ENCODE measurements at regions not wholly inside any gene's neighbourhood (a gene's known extent, or its start where the extent isn't known, plus 50 kb on each side); places are given as distances from the start of the nearest gene placed in this dataset.

DNA sequence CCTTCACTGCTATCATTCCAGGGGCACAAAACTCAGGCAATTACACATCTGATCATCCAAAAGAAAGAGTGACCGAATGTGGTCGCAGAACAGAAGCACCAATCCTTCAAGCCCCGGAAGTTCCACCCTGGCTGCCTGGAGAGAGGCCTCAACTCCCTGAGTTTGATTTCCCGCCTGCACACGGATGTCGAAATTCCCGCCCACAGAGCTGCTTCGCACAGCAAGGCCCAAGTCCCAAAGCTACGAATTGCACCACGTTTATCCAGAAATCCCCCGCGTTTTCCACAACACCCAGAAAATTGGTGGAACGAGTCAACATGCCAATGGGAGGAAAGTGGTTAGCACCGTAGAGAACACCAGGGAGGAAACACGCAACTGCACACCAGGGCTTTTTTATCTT, 445.4 kb downstream of the EIPR1 start:
- Histone ChIP-seq H3K4me1 (ENCODE audit: control insufficient read depth in 1 of 2, insufficient read depth in 2 of 2, low read depth in 1 of 2, low read length in 1 of 2) (peaks cover 0 to 20% of the 10 kb centered on the region in 2 experiments; a peak in 1 of 4 replicates), H3K79me2 (ENCODE audit: insufficient read depth) (no peaks in the 10 kb centered on the region), H3K27me3 (ENCODE audit: insufficient read depth) (no peaks in the 10 kb centered on the region), H2AFZ (ENCODE audit: low read depth) (no peak overlapping the region), H3K27ac (ENCODE audit: low read depth in 2 of 2, low read length in 1 of 2) (peak overlapping the region in 1 of 2 experiments; percentile 91; a peak in 1 of 4 replicates), H3K9me3 (peaks cover 9% of the 10 kb centered on the region; the same call in 1 of the 2 replicates), H3K36me3 (replicated peaks in 1 of 2; ENCODE audit: control insufficient read depth in 1 of 2, insufficient read depth in 2 of 2, low read length in 1 of 2) (no peaks in the 10 kb centered on the region), H3K4me3 (ENCODE audit: low read depth in 2 of 2, low read length in 1 of 2) (no peak overlapping the region), H4K20me1 (ENCODE audit: insufficient read depth) (no peaks in the 10 kb centered on the region), H3K4me2 (no peak overlapping the region), H3K9me2 (no peaks in the 10 kb centered on the region; the same call in 1 of the 2 replicates), H3F3A (replicated peaks; ENCODE audit: insufficient read depth) (no peaks in the 10 kb centered on the region), H3K9ac (no peak overlapping the region)
- ChIA-PET CTCF (no interaction called here), POLR2A (no interaction called here)
- WGBS (ENCODE audit: low lambda C conversion rate): 48% methylated on average over 15 of the region's 15 CpGs
- no peak for DNase-seq
- TF ChIP-seq, protein P1, sequence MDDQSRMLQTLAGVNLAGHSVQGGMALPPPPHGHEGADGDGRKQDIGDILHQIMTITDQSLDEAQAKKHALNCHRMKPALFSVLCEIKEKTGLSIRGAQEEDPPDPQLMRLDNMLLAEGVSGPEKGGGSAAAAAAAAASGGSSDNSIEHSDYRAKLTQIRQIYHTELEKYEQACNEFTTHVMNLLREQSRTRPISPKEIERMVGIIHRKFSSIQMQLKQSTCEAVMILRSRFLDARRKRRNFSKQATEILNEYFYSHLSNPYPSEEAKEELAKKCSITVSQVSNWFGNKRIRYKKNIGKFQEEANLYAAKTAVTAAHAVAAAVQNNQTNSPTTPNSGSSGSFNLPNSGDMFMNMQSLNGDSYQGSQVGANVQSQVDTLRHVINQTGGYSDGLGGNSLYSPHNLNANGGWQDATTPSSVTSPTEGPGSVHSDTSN (IDR thresholded peaks at IDR 0.05): no peak
- no peak for TF ChIP-seq SMC3 (IDR thresholded peaks at IDR 0.05; ENCODE audit: low read depth, low read length)
- TF ChIP-seq, protein P2, sequence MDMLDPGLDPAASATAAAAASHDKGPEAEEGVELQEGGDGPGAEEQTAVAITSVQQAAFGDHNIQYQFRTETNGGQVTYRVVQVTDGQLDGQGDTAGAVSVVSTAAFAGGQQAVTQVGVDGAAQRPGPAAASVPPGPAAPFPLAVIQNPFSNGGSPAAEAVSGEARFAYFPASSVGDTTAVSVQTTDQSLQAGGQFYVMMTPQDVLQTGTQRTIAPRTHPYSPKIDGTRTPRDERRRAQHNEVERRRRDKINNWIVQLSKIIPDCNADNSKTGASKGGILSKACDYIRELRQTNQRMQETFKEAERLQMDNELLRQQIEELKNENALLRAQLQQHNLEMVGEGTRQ (IDR thresholded peaks at IDR 0.05; ENCODE audit: borderline replicate concordance, low read depth, low read length): no peak
- no peak for TF ChIP-seq MXI1 (IDR thresholded peaks at IDR 0.05; ENCODE audit: low read depth, low read length)
- no peak for TF ChIP-seq TCF12 (IDR thresholded peaks at IDR 0.05)
- no peak for TF ChIP-seq RCOR1 (IDR thresholded peaks at IDR 0.05; ENCODE audit: low read length)
- TF ChIP-seq FOXM1 (IDR thresholded peaks at IDR 0.05; ENCODE audit: low read depth): no peak
- TF ChIP-seq NRF1 (IDR thresholded peaks at IDR 0.05; ENCODE audit: low read depth, low read length): no peak
- TF ChIP-seq EP300 (IDR thresholded peaks at IDR 0.05; ENCODE audit: borderline replicate concordance in 1 of 2, low read depth in 1 of 2, low read length in 1 of 2): no peak
- TF ChIP-seq, protein P3, sequence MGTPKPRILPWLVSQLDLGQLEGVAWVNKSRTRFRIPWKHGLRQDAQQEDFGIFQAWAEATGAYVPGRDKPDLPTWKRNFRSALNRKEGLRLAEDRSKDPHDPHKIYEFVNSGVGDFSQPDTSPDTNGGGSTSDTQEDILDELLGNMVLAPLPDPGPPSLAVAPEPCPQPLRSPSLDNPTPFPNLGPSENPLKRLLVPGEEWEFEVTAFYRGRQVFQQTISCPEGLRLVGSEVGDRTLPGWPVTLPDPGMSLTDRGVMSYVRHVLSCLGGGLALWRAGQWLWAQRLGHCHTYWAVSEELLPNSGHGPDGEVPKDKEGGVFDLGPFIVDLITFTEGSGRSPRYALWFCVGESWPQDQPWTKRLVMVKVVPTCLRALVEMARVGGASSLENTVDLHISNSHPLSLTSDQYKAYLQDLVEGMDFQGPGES (IDR thresholded peaks at IDR 0.05; ENCODE audit: low read depth, low read length): no peak
- TF ChIP-seq, protein P4, sequence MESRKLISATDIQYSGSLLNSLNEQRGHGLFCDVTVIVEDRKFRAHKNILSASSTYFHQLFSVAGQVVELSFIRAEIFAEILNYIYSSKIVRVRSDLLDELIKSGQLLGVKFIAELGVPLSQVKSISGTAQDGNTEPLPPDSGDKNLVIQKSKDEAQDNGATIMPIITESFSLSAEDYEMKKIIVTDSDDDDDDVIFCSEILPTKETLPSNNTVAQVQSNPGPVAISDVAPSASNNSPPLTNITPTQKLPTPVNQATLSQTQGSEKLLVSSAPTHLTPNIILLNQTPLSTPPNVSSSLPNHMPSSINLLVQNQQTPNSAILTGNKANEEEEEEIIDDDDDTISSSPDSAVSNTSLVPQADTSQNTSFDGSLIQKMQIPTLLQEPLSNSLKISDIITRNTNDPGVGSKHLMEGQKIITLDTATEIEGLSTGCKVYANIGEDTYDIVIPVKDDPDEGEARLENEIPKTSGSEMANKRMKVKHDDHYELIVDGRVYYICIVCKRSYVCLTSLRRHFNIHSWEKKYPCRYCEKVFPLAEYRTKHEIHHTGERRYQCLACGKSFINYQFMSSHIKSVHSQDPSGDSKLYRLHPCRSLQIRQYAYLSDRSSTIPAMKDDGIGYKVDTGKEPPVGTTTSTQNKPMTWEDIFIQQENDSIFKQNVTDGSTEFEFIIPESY (IDR thresholded peaks at IDR 0.05; ENCODE audit: borderline replicate concordance, low read depth): no peak
- TF ChIP-seq TAF1 (IDR thresholded peaks at IDR 0.05; ENCODE audit: borderline replicate concordance, low read depth, low read length): no peak
- TF ChIP-seq, protein P5, sequence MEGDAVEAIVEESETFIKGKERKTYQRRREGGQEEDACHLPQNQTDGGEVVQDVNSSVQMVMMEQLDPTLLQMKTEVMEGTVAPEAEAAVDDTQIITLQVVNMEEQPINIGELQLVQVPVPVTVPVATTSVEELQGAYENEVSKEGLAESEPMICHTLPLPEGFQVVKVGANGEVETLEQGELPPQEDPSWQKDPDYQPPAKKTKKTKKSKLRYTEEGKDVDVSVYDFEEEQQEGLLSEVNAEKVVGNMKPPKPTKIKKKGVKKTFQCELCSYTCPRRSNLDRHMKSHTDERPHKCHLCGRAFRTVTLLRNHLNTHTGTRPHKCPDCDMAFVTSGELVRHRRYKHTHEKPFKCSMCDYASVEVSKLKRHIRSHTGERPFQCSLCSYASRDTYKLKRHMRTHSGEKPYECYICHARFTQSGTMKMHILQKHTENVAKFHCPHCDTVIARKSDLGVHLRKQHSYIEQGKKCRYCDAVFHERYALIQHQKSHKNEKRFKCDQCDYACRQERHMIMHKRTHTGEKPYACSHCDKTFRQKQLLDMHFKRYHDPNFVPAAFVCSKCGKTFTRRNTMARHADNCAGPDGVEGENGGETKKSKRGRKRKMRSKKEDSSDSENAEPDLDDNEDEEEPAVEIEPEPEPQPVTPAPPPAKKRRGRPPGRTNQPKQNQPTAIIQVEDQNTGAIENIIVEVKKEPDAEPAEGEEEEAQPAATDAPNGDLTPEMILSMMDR (IDR thresholded peaks at IDR 0.05): no peak
